MM.1S (cell line): ENCODE measurements at regions not wholly inside any gene's neighbourhood (a gene's known extent, or its start where the extent isn't known, plus 50 kb on each side); places are given as distances from the start of the nearest gene placed in this dataset.

ENCODE experiments used
- DNase-seq: peaks from one replicate; pipeline ENCODE4 v3.0.0-alpha.2; 2015
- H2AFZ ChIP-seq: fragments of 300-600 bp; sonication (generic); 2 replicates; pipeline ENCODE4 v1.6.0; 2016; ENCODE audit warnings: antibody characterized with exemption, low read length
- H3F3A ChIP-seq: fragments of 300-600 bp; sonication (generic); 2 replicates; pipeline ENCODE4 v1.6.1; 2016; ENCODE audit warnings: mild to moderate bottlenecking, antibody characterized with exemption, low read length, moderate library complexity, mixed read lengths; ENCODE audit not compliant: insufficient read depth
- H3K27ac ChIP-seq: fragments of 300-600 bp; sonication (generic); 2 replicates; pipeline ENCODE4 v1.5.1; 2016; ENCODE audit warnings: mild to moderate bottlenecking, low read length
- H3K27me3 ChIP-seq: fragments of 300-600 bp; sonication (generic); replicated peaks from 2 replicates; pipeline ENCODE4 v1.6.0; 2016; ENCODE audit warnings: low read length; ENCODE audit not compliant: insufficient read depth
- H3K36me3 ChIP-seq: fragments of 300-600 bp; sonication (generic); replicated peaks from 2 replicates; pipeline ENCODE4 v1.6.1; 2016; ENCODE audit warnings: mild to moderate bottlenecking, low read length, mixed read lengths; ENCODE audit not compliant: insufficient read depth
- H3K4me1 ChIP-seq: fragments of 300-600 bp; sonication (generic); 2 replicates; pipeline ENCODE4 v1.6.1; 2016; ENCODE audit warnings: low read length, mixed read lengths
- H3K4me2 ChIP-seq: fragments of 300-600 bp; sonication (generic); 2 replicates; pipeline ENCODE4 v1.6.0; 2016; ENCODE audit warnings: low read depth, low read length
- H3K4me3 ChIP-seq: fragments of 300-600 bp; sonication (generic); 2 replicates; pipeline ENCODE4 v1.5.1; 2016; ENCODE audit warnings: low read length, mixed read lengths
- H3K79me2 ChIP-seq: fragments of 300-600 bp; sonication (generic); 2 replicates; pipeline ENCODE4 v1.6.1; 2016; ENCODE audit warnings: mixed run types, low read length, mixed read lengths
- H3K9ac ChIP-seq: fragments of 300-600 bp; sonication (generic); 2 replicates; pipeline ENCODE4 v1.6.1; 2016; ENCODE audit warnings: low read length, mixed read lengths
- H3K9me2 ChIP-seq: fragments of 300-600 bp; sonication (generic); replicated peaks from 2 replicates; pipeline ENCODE4 v1.6.1; 2016; ENCODE audit warnings: mild to moderate bottlenecking, low read length, mixed read lengths; ENCODE audit not compliant: insufficient read depth
- H3K9me3 ChIP-seq: fragments of 300-600 bp; sonication (generic); replicated peaks from 2 replicates; pipeline ENCODE4 v1.6.1; 2016; ENCODE audit warnings: mild to moderate bottlenecking, low read length, mixed read lengths; ENCODE audit not compliant: insufficient read depth
- H4K20me1 ChIP-seq: fragments of 300-600 bp; sonication (generic); 2 replicates; pipeline ENCODE4 v1.6.1; 2016; ENCODE audit warnings: mild to moderate bottlenecking, low read length, moderate library complexity, mixed read lengths; ENCODE audit not compliant: insufficient read depth
- CTCF ChIP-seq: fragments of 300-600 bp; sonication (generic); IDR thresholded peaks from 2 replicates; pipeline ENCODE4 v1.5.1; 2016; ENCODE audit warnings: antibody characterized with exemption, low read length, mixed read lengths
- EZH2 ChIP-seq: fragments of 300-600 bp; sonication (generic); optimal IDR thresholded peaks from 2 replicates; pipeline ENCODE3; 2017; ENCODE audit warnings: low read depth, mild to moderate bottlenecking, antibody characterized with exemption, low read length, mixed read lengths
- EZH2phosphoT487 ChIP-seq: fragments of 300-600 bp; sonication (generic); IDR thresholded peaks from 2 replicates; pipeline ENCODE4 v1.6.1; 2018; ENCODE audit warnings: antibody characterized with exemption, low read length

- Histone ChIP-seq H3K9me2 (no peaks in the 10 kb centered on the region), H4K20me1 (no peaks in the 10 kb centered on the region), H2AFZ (no peak overlapping the region), H3K9me3 (no peaks in the 10 kb centered on the region), H3K27me3 (no peaks in the 10 kb centered on the region), H3K36me3 (no peaks in the 10 kb centered on the region), H3K4me1 (peaks cover 8% of the 10 kb centered on the region; the same call in 1 of the 2 replicates), H3K4me3 (no peak overlapping the region), H3K9ac (no peak overlapping the region), H3K27ac (no peak overlapping the region), H3K4me2 (no peak overlapping the region), H3K79me2 (no peaks in the 10 kb centered on the region), H3F3A (no peaks in the 10 kb centered on the region)
- TF ChIP-seq EZH2 (no peak), CTCF (no peak), EZH2phosphoT487 (no peak)
- DNase-seq = no peak
Observed at GRCh38 chr11:44361813-44362212, 51.9 kb upstream of the ALX4 start.

- TF ChIP-seq EZH2 (no peak), EZH2phosphoT487 (no peak), CTCF (no peak)
- H3K27ac ChIP-seq = no peak overlapping the region
- no peaks in the 10 kb centered on the region for H3K27me3 ChIP-seq
- H3K4me3 ChIP-seq = no peak overlapping the region
- peaks cover 6% of the 10 kb centered on the region; the same call in 1 of the 2 replicates for H3K4me1 ChIP-seq
- H3K9me3 ChIP-seq = no peaks in the 10 kb centered on the region
- no peaks in the 10 kb centered on the region for H4K20me1 ChIP-seq
- no peak overlapping the region for H2AFZ ChIP-seq
- H3K79me2 ChIP-seq = no peaks in the 10 kb centered on the region
- DNase-seq = no peak
- no peaks in the 10 kb centered on the region for H3F3A ChIP-seq
- H3K9me2 ChIP-seq = no peaks in the 10 kb centered on the region
- no peak overlapping the region for H3K9ac ChIP-seq
- H3K4me2 ChIP-seq = no peak overlapping the region
- no peaks in the 10 kb centered on the region for H3K36me3 ChIP-seq
Observed at GRCh38 chr11:44363116-44363515, 53.2 kb upstream of the ALX4 start.

GRCh38 chr11:44364596-44364995 is 54.7 kb upstream of the ALX4 start:
- Histone ChIP-seq H3K9me3 (no peaks in the 10 kb centered on the region), H2AFZ (no peak overlapping the region), H3K27ac (no peak overlapping the region), H3K9ac (no peak overlapping the region), H3K4me2 (no peak overlapping the region), H3K9me2 (no peaks in the 10 kb centered on the region), H3K4me3 (no peak overlapping the region), H3K27me3 (no peaks in the 10 kb centered on the region), H3F3A (no peaks in the 10 kb centered on the region), H3K4me1 (no peaks in the 10 kb centered on the region), H3K36me3 (no peaks in the 10 kb centered on the region), H4K20me1 (no peaks in the 10 kb centered on the region), H3K79me2 (no peaks in the 10 kb centered on the region)
- DNase-seq = no peak
- TF ChIP-seq EZH2phosphoT487 (no peak), CTCF (no peak), EZH2 (no peak)
